Transverse colon (tissue), 4 donors: ENCODE measurements at regions not wholly inside any gene's neighbourhood (a gene's known extent, or its start where the extent isn't known, plus 50 kb on each side); places are given as distances from the start of the nearest gene placed in this dataset.
"Not testable (repeated sequence)": the region's sequence is repeated elsewhere in the genome, so short reads cannot be mapped to it uniquely, and the experiment has no call there.

ENCODE experiments used
- DNase-seq: peaks from one replicate; pipeline ENCODE4 v3.0.0-alpha.2; 2019
- H3K27ac ChIP-seq, 4 donors: fragments of 200-600 bp; sonication (generic); 2 replicates each; pipeline ENCODE4 v1.5.1; 2016 to 2018; ENCODE audit warnings: inconsistent platforms in 4 of 4
- H3K27me3 ChIP-seq: fragments of 200-600 bp; sonication (generic); 2 replicates; pipeline ENCODE4 v1.5.1; 2017; ENCODE audit warnings: inconsistent platforms
- H3K36me3 ChIP-seq, 4 donors: fragments of 200-600 bp; sonication (generic); 2 replicates each; pipeline ENCODE4 v1.5.1; 2017 to 2019; ENCODE audit warnings: inconsistent platforms in 4 of 4
- H3K4me1 ChIP-seq, 4 donors: fragments of 200-600 bp; sonication (generic); 2 replicates each; pipeline ENCODE4 v1.5.1; 2017 to 2020; ENCODE audit warnings: inconsistent platforms in 4 of 4
- H3K4me3 ChIP-seq, 4 donors: fragments of 200-600 bp; sonication (generic); 1 replicate in 1 of 4; 2 replicates in 3 of 4; pipeline versions ENCODE4 v1.5.1 to v1.6.1; 2017 to 2019; ENCODE audit warnings: inconsistent platforms in 4 of 4
- H3K9me3 ChIP-seq, 2 donors: fragments of 200-600 bp; sonication (generic); 2 replicates each; pipeline ENCODE4 v1.5.1; 2017 to 2019; ENCODE audit warnings: inconsistent platforms in 2 of 2
- CTCF ChIP-seq, 5 experiments: fragments of 200-600 bp in 3 of 5; fragments of 450-650 bp in 2 of 5; sonication (generic) in 3 of 5; IDR thresholded peaks; 1 replicate in 2 of 5; 2 replicates in 3 of 5; pipeline ENCODE4 v1.5.1; 2016 to 2017; ENCODE audit warnings: antibody characterized with exemption in 5 of 5, inconsistent platforms in 3 of 5, mild to moderate bottlenecking in 2 of 5, moderate library complexity in 1 of 5
- WGBS, 2 donors: methylation state at CpG; one replicate each; pipeline ENCODE4 v1.1.5; 2018; ENCODE audit warnings: low coverage in 1 of 2; 5-methylcytosine and 5-hydroxymethylcytosine counted together
- in situ Hi-C, 4 donors: fragments of 200-750 bp; cut with MboI; loops; one replicate each; pipeline versions ENCODE4 v1.15.0 to v1.15.1; 2017; ENCODE audit warnings: low sequenced_read_pairs in 3 of 4, low pct_ligation_motif_present in 1 of 4, low pct_unique_long_range_greater_than_20kb in 1 of 4
- intact Hi-C: fragments of 100-400 bp; cut with DNase I; formaldehyde crosslinking; loops from one replicate; pipeline ENCODE4 v1.15.1; 2023; ENCODE audit warnings: low total_unique reads

DNA sequence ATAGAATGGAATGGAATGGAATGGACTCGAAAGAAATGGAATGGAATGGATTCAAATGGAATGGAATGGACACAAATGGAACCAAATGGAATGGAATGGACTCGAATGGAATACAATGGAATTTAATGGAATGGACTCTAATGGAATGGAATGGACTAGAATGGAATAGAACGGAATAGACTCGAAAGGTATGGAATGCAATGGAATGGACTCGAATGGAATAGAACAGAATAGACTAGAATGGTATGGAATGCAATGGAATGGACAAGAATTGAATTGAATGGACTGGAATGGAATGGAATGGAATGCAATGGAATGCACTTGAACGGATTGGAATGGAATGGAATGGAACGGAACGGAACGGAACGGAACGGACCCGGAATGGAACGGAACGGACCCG, 101.7 kb upstream of the FBXO28 start:
- WGBS, 2 donors, result 83 to 86% methylated on average over 15 of the region's 15 CpGs
- H3K9me3 ChIP-seq, intact Hi-C loops, H3K36me3 ChIP-seq, H3K27ac ChIP-seq, H3K4me1 ChIP-seq, H3K27me3 ChIP-seq, DNase-seq, H3K4me3 ChIP-seq, in situ Hi-C loops: not testable (repeated sequence)

- H3K27me3 ChIP-seq, H3K9me3 ChIP-seq, H3K4me3 ChIP-seq, in situ Hi-C loops, DNase-seq, H3K27ac ChIP-seq, H3K36me3 ChIP-seq, intact Hi-C loops, H3K4me1 ChIP-seq: not testable (repeated sequence)
- 81 to 84% methylated on average over 2 to 7 of the region's 7 CpGs for WGBS, 2 donors
Measured at GRCh38 chr1:224011751-224012150, 102.2 kb upstream of the FBXO28 start.

GRCh38 chr1:224011153-224011552, 102.8 kb upstream of the FBXO28 start:
- H3K36me3 ChIP-seq, H3K4me3 ChIP-seq, H3K9me3 ChIP-seq, H3K4me1 ChIP-seq, H3K27ac ChIP-seq, in situ Hi-C loops, DNase-seq, H3K27me3 ChIP-seq, intact Hi-C loops: not testable (repeated sequence)
- WGBS, 2 donors, result 99 to 100% methylated on average over 3 to 7 of the region's 7 CpGs

- H3K4me3 ChIP-seq, H3K27ac ChIP-seq, H3K9me3 ChIP-seq, DNase-seq, H3K36me3 ChIP-seq, intact Hi-C loops, H3K27me3 ChIP-seq, in situ Hi-C loops, H3K4me1 ChIP-seq: not testable (repeated sequence)
- 94 to 100% methylated on average over 1 to 3 of the region's 3 CpGs for WGBS, 2 donors
Measured at GRCh38 chr1:224005973-224006372, 107.9 kb upstream of the FBXO28 start.

- DNase-seq, result peak; percentile 27
- H3K4me1 ChIP-seq, intact Hi-C loops, H3K36me3 ChIP-seq, H3K4me3 ChIP-seq, H3K27ac ChIP-seq, in situ Hi-C loops, H3K9me3 ChIP-seq, H3K27me3 ChIP-seq: not testable (repeated sequence)
- 76 to 86% methylated on average over 4 of the region's 4 CpGs for WGBS, 2 donors
- peak in 3 of 5 experiments; percentile 8 to 27 (median 22) for TF ChIP-seq CTCF (IDR thresholded peaks at IDR 0.05)
Measured at GRCh38 chr1:224004552-224005315, 109.2 kb upstream of the FBXO28 start.

DNA sequence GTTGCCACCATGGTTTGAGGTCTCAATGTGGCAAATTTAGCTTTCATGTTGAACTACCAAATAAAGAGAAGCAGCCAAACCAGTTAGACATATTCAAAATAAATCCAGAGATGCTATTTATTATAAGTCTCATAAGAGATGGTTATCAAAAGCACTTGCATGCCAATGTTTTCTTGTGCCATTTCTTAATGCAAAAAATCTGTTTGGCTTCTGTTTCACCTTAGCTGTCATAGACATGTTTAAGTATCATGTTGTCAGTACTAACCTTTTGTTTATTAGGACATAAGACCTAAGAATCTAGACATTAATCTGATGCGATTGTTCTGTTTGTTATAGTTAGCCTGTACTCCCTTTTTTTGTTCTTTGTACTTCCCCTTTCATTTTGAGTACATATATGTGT, 110.0 kb upstream of the FBXO28 start:
- in situ Hi-C loops, H3K4me1 ChIP-seq, intact Hi-C loops, H3K27ac ChIP-seq, DNase-seq, H3K36me3 ChIP-seq, H3K27me3 ChIP-seq, H3K4me3 ChIP-seq, H3K9me3 ChIP-seq: not testable (repeated sequence)
- 0 to 20% methylated on average over 1 of the region's 1 CpG for WGBS, 2 donors

DNA sequence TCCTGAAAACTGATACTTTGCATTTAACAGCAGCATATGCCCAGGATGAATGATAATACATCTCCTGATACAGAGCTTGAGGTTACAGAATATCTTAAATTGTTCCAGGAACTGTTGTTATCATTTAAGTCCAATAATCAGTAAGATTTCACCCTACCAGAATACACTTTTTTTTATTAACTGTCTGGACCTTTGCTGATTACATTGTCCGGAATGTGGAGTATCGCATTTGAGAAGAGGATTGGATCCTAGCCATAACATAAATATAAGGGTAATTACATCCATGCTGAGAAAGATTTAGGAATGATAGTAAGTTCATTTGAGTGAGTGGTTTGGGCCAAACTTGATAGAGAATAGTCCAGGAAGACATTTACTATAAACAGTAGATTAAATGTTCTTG, 112.2 kb upstream of the FBXO28 start:
- H3K36me3 ChIP-seq, H3K4me1 ChIP-seq, H3K9me3 ChIP-seq, H3K27ac ChIP-seq, in situ Hi-C loops, intact Hi-C loops, H3K27me3 ChIP-seq, DNase-seq, H3K4me3 ChIP-seq: not testable (repeated sequence)
- WGBS, 2 donors, result 79% methylated on average over 2 of the region's 2 CpGs; no CpG with 5 or more reads in 1 of the 2 donors

DNA sequence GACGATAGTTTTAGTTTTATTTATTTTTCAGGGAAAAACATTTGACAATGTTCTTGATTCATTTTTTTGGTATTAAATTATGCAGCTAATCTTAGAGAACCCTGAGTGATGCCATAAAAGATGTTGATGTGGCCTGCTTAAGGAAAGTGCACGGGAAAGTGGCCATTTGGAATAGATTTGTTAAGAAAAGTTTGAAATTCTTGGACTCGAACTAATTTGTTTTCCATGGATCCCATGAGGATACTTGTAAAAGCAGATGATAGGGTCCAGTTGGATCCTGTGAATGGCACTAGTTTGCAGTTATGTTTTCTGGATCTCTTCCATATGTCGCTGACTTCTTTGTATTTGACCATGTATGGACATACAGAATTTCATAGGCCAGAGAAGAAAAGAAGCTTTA, 114.2 kb upstream of the FBXO28 start:
- H3K9me3 ChIP-seq, H3K4me3 ChIP-seq, in situ Hi-C loops, DNase-seq, H3K36me3 ChIP-seq, intact Hi-C loops, H3K27me3 ChIP-seq, H3K4me1 ChIP-seq, H3K27ac ChIP-seq: not testable (repeated sequence)
- WGBS, 2 donors, result 73 to 85% methylated on average over 3 to 4 of the region's 4 CpGs

DNA sequence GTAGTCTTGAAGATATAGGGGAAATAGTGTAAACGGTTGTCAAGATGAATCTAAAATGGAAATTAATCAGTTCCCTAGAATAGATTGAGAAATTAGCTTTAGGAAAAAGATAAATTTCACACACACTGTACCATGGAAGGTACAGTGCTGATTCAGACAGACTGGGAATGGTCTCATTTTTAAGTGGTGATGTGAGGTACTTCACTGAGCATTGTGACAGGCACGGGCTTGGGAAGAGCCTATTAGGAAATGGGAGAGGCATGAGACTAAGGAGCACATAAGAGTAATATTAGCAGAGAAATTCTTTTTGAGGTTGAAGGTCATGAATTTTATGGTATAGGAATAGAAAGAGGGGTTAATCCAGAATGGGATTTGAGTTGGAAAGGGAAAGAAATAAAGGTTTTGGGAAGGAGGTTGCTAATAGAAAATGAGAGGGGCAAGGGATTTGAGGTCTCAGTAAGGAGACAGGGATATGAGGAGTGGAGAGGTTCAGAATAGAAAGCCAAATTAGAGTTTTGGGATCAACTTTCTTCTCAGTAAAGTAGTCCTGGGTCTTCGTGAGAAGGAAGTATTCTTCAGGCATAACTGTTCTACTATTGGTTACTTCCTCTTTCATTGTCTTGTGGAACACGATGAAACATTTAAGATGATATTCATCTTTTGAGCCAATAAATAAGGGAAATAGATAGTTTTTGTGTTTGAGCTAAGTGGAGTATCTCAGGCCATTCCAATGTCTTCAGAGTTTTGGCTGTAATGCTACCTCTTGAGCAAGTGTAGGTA, 115.0 kb upstream of the FBXO28 start:
- DNase-seq, H3K27ac ChIP-seq, intact Hi-C loops, H3K27me3 ChIP-seq, H3K36me3 ChIP-seq, H3K4me3 ChIP-seq, H3K9me3 ChIP-seq, H3K4me1 ChIP-seq, in situ Hi-C loops: not testable (repeated sequence)
- 62 to 81% methylated on average over 3 to 4 of the region's 4 CpGs for WGBS, 2 donors

DNA sequence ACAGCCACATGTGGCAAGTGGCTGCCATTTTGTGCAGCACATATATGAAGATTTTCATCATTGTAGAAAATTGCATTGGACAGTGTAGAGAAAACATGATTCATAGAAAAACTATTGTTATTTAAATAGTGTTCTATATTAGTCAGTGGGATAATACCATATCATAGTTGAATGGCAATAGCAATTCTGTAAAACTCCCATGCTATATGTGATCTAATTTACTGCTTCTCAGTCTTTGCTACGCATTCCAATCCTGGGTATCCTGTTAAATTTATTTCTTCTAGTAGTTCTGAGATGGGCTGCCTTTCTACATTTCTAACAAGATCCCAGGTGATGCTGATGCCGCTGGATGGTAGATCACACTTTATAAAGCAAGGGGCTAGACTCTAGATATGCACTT, 117.5 kb upstream of the FBXO28 start:
- H3K4me3 ChIP-seq, H3K36me3 ChIP-seq, H3K27me3 ChIP-seq, H3K9me3 ChIP-seq, intact Hi-C loops, DNase-seq, H3K27ac ChIP-seq, in situ Hi-C loops: not testable (repeated sequence)
- peaks cover 0 to 12% (median 2%) of the 10 kb centered on the region in 4 donors for H3K4me1 ChIP-seq
- WGBS, 2 donors, result 94 to 100% methylated on average over 1 to 2 of the region's 2 CpGs
